Tibial artery (tissue), 4 donors: ENCODE measurements at regions not wholly inside any gene's neighbourhood (a gene's known extent, or its start where the extent isn't known, plus 50 kb on each side); places are given as distances from the start of the nearest gene placed in this dataset.

Experiments used
- DNase-seq, 2 donors: peaks; one replicate each; pipeline ENCODE4 v3.0.0-alpha.2; 2019
- H3K27ac ChIP-seq, 2 donors: fragments of 200-600 bp; sonication (generic) in 1 of 2; 1 replicate in 1 of 2; 2 replicates in 1 of 2; pipeline ENCODE4 v1.5.1; 2018 to 2019; ENCODE audit warnings: mild to moderate bottlenecking in 1 of 2
- H3K27me3 ChIP-seq, 2 donors: fragments of 200-600 bp; sonication (generic) in 1 of 2; one replicate each; pipeline versions ENCODE4 v1.5.1 to v1.6.0; 2016 to 2019
- H3K36me3 ChIP-seq, 3 donors: fragments of 200-600 bp; sonication (generic) in 2 of 3; one replicate each; pipeline ENCODE4 v1.5.1; 2016 to 2019; ENCODE audit warnings: mild to moderate bottlenecking in 2 of 3
- H3K4me1 ChIP-seq, 4 donors: fragments of 200-600 bp; sonication (generic) in 2 of 4; 1 replicate in 3 of 4; 2 replicates in 1 of 4; pipeline ENCODE4 v1.5.1; 2016 to 2019
- H3K4me3 ChIP-seq, 2 donors: fragments of 200-600 bp; sonication (generic) in 1 of 2; 1 replicate in 1 of 2; 2 replicates in 1 of 2; pipeline ENCODE4 v1.5.1; 2018 to 2019; ENCODE audit warnings: mild to moderate bottlenecking in 2 of 2
- H3K9me3 ChIP-seq, 3 donors: fragments of 200-600 bp; sonication (generic) in 1 of 3; one replicate each; pipeline ENCODE4 v1.5.1; 2016 to 2019
- CTCF ChIP-seq, 2 experiments: fragments of 200-600 bp in 1 of 2; fragments of 450-650 bp in 1 of 2; IDR thresholded peaks; one replicate each; pipeline ENCODE4 v1.5.1; 2017 to 2019; ENCODE audit warnings: antibody characterized with exemption in 2 of 2, mild to moderate bottlenecking in 1 of 2, moderate library complexity in 1 of 2
- intact Hi-C: fragments of 100-400 bp; cut with DNase I; formaldehyde crosslinking; loops from one replicate; pipeline ENCODE4 v1.15.0; 2023; ENCODE audit warnings: low total_unique reads

DNA sequence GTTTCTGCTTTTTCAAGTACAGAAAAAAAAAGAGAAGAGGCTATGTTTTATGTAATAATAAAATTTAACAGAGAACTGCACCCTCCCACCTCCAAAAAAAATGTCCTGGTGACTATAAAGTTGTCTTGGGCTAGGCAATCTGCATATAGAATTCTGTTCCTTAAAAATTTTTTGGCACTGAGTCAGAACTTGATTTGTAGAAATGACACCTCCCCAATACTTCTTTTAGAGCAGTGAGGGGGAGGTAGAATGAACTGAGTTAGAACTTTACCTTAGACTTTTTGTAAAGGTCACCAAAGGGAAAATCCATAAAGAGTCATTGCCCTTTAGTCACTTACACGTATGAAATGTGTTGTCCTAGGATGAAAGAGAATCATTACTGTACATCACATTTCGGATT lies 80.0 kb downstream of the BTG1 start:
- no peak for TF ChIP-seq CTCF (IDR thresholded peaks at IDR 0.05)
- DNase-seq = no peak
- Histone ChIP-seq H3K4me3 (no peak overlapping the region), H3K4me1 (peaks cover 0 to 23% (median 6%) of the 10 kb centered on the region in 4 donors), H3K36me3 (no peaks in the 10 kb centered on the region), H3K9me3 (no peaks in the 10 kb centered on the region), H3K27me3 (no peaks in the 10 kb centered on the region), H3K27ac (no peak overlapping the region)
- intact Hi-C loops = no loop called here

- intact Hi-C loops = no loop called here
- H3K27me3 ChIP-seq = no peaks in the 10 kb centered on the region
- H3K4me1 ChIP-seq = peaks cover 0 to 29% (median 9%) of the 10 kb centered on the region in 4 donors
- no peaks in the 10 kb centered on the region for H3K36me3 ChIP-seq
- H3K4me3 ChIP-seq = no peak overlapping the region
- no peak for TF ChIP-seq CTCF (IDR thresholded peaks at IDR 0.05)
- H3K9me3 ChIP-seq = no peaks in the 10 kb centered on the region
- DNase-seq = no peak
- no peak overlapping the region for H3K27ac ChIP-seq
Observed at GRCh38 chr12:92065018-92065499, 80.6 kb downstream of the BTG1 start.

GRCh38 chr12:92064422-92064821 lies 81.2 kb downstream of the BTG1 start:
- DNase-seq = no peak
- Histone ChIP-seq H3K27me3 (no peaks in the 10 kb centered on the region), H3K4me1 (peaks cover 0 to 36% (median 15%) of the 10 kb centered on the region in 4 donors), H3K27ac (no peak overlapping the region), H3K4me3 (no peak overlapping the region), H3K36me3 (no peaks in the 10 kb centered on the region), H3K9me3 (no peaks in the 10 kb centered on the region)
- intact Hi-C loops = no loop called here
- TF ChIP-seq CTCF (IDR thresholded peaks at IDR 0.05) = no peak

GRCh38 chr12:92063641-92064040 lies 82.0 kb downstream of the BTG1 start:
- Histone ChIP-seq H3K27ac (no peak overlapping the region), H3K27me3 (no peaks in the 10 kb centered on the region), H3K4me3 (no peak overlapping the region), H3K4me1 (peaks cover 0 to 39% (median 18%) of the 10 kb centered on the region in 4 donors), H3K36me3 (no peaks in the 10 kb centered on the region), H3K9me3 (no peaks in the 10 kb centered on the region)
- intact Hi-C loops = no loop called here
- no peak for TF ChIP-seq CTCF (IDR thresholded peaks at IDR 0.05)
- DNase-seq = no peak

- Histone ChIP-seq H3K9me3 (no peaks in the 10 kb centered on the region), H3K4me3 (no peak overlapping the region)
Observed at GRCh38 chr12:92062539-92063493, 82.8 kb downstream of the BTG1 start.

More at GRCh38 chr12:92062539-92063493, 82.8 kb downstream of the BTG1 start:
- no peak for TF ChIP-seq CTCF (IDR thresholded peaks at IDR 0.05)
- Histone ChIP-seq H3K27ac (no peak overlapping the region), H3K36me3 (no peaks in the 10 kb centered on the region), H3K4me1 (peaks cover 0 to 39% (median 18%) of the 10 kb centered on the region in 4 donors), H3K27me3 (no peaks in the 10 kb centered on the region)
- intact Hi-C loops = no loop called here
- no peak for DNase-seq
